DMS 273 (cell line): ENCODE measurements at regions not wholly inside any gene's neighbourhood (a gene's known extent, or its start where the extent isn't known, plus 50 kb on each side); places are given as distances from the start of the nearest gene placed in this dataset.
"Not testable (repeated sequence)": the region's sequence is repeated elsewhere in the genome, so short reads cannot be mapped to it uniquely, and the experiment has no call there.

Experiments used
- DNase-seq: peaks from one replicate; lab custom pipeline; 2025; ENCODE audit not compliant: unreplicated experiment; lab: John Stamatoyannopoulos, UW

GRCh38 chr7:85285527-85285926 lies 98.7 kb upstream of the SEMA3D start:
- no peak for DNase-seq

GRCh38 chr7:85275204-85275603 lies 88.3 kb upstream of the SEMA3D start:
- no peak for DNase-seq

GRCh38 chr7:85274454-85274853 lies 87.6 kb upstream of the SEMA3D start:
- DNase-seq, result no peak

GRCh38 chr7:85262891-85263290 lies 76.0 kb upstream of the SEMA3D start:
- DNase-seq, result no peak

GRCh38 chr7:85261336-85261735 lies 74.5 kb upstream of the SEMA3D start:
- no peak for DNase-seq

GRCh38 chr7:85249787-85250186 lies 62.9 kb upstream of the SEMA3D start:
- not testable (repeated sequence) for DNase-seq

- DNase-seq, result no peak
Observed at GRCh38 chr7:85239109-85239508, 52.3 kb upstream of the SEMA3D start.

GRCh38 chr7:85237721-85238120 lies 50.9 kb upstream of the SEMA3D start:
- DNase-seq, result no peak
